MM.1S (cell line): ENCODE measurements at regions not wholly inside any gene's neighbourhood (a gene's known extent, or its start where the extent isn't known, plus 50 kb on each side); places are given as distances from the start of the nearest gene placed in this dataset.

Experiments used
- DNase-seq: peaks from one replicate; pipeline ENCODE4 v3.0.0-alpha.2; 2015
- H2AFZ ChIP-seq: fragments of 300-600 bp; sonication (generic); 2 replicates; pipeline ENCODE4 v1.6.0; 2016; ENCODE audit warnings: antibody characterized with exemption, low read length
- H3F3A ChIP-seq: fragments of 300-600 bp; sonication (generic); 2 replicates; pipeline ENCODE4 v1.6.1; 2016; ENCODE audit warnings: mild to moderate bottlenecking, antibody characterized with exemption, low read length, moderate library complexity, mixed read lengths; ENCODE audit not compliant: insufficient read depth
- H3K27ac ChIP-seq: fragments of 300-600 bp; sonication (generic); 2 replicates; pipeline ENCODE4 v1.5.1; 2016; ENCODE audit warnings: mild to moderate bottlenecking, low read length
- H3K27me3 ChIP-seq: fragments of 300-600 bp; sonication (generic); replicated peaks from 2 replicates; pipeline ENCODE4 v1.6.0; 2016; ENCODE audit warnings: low read length; ENCODE audit not compliant: insufficient read depth
- H3K36me3 ChIP-seq: fragments of 300-600 bp; sonication (generic); replicated peaks from 2 replicates; pipeline ENCODE4 v1.6.1; 2016; ENCODE audit warnings: mild to moderate bottlenecking, low read length, mixed read lengths; ENCODE audit not compliant: insufficient read depth
- H3K4me1 ChIP-seq: fragments of 300-600 bp; sonication (generic); 2 replicates; pipeline ENCODE4 v1.6.1; 2016; ENCODE audit warnings: low read length, mixed read lengths
- H3K4me2 ChIP-seq: fragments of 300-600 bp; sonication (generic); 2 replicates; pipeline ENCODE4 v1.6.0; 2016; ENCODE audit warnings: low read depth, low read length
- H3K4me3 ChIP-seq: fragments of 300-600 bp; sonication (generic); 2 replicates; pipeline ENCODE4 v1.5.1; 2016; ENCODE audit warnings: low read length, mixed read lengths
- H3K79me2 ChIP-seq: fragments of 300-600 bp; sonication (generic); 2 replicates; pipeline ENCODE4 v1.6.1; 2016; ENCODE audit warnings: mixed run types, low read length, mixed read lengths
- H3K9ac ChIP-seq: fragments of 300-600 bp; sonication (generic); 2 replicates; pipeline ENCODE4 v1.6.1; 2016; ENCODE audit warnings: low read length, mixed read lengths
- H3K9me2 ChIP-seq: fragments of 300-600 bp; sonication (generic); replicated peaks from 2 replicates; pipeline ENCODE4 v1.6.1; 2016; ENCODE audit warnings: mild to moderate bottlenecking, low read length, mixed read lengths; ENCODE audit not compliant: insufficient read depth
- H3K9me3 ChIP-seq: fragments of 300-600 bp; sonication (generic); replicated peaks from 2 replicates; pipeline ENCODE4 v1.6.1; 2016; ENCODE audit warnings: mild to moderate bottlenecking, low read length, mixed read lengths; ENCODE audit not compliant: insufficient read depth
- H4K20me1 ChIP-seq: fragments of 300-600 bp; sonication (generic); 2 replicates; pipeline ENCODE4 v1.6.1; 2016; ENCODE audit warnings: mild to moderate bottlenecking, low read length, moderate library complexity, mixed read lengths; ENCODE audit not compliant: insufficient read depth
- CTCF ChIP-seq: fragments of 300-600 bp; sonication (generic); IDR thresholded peaks from 2 replicates; pipeline ENCODE4 v1.5.1; 2016; ENCODE audit warnings: antibody characterized with exemption, low read length, mixed read lengths
- EZH2 ChIP-seq: fragments of 300-600 bp; sonication (generic); optimal IDR thresholded peaks from 2 replicates; pipeline ENCODE3; 2017; ENCODE audit warnings: low read depth, mild to moderate bottlenecking, antibody characterized with exemption, low read length, mixed read lengths
- EZH2phosphoT487 ChIP-seq: fragments of 300-600 bp; sonication (generic); IDR thresholded peaks from 2 replicates; pipeline ENCODE4 v1.6.1; 2018; ENCODE audit warnings: antibody characterized with exemption, low read length

- Histone ChIP-seq H3K4me2 (no peak overlapping the region), H3K9me2 (no peaks in the 10 kb centered on the region), H3K4me3 (no peak overlapping the region), H3K79me2 (no peaks in the 10 kb centered on the region), H2AFZ (no peak overlapping the region), H4K20me1 (no peaks in the 10 kb centered on the region), H3K9me3 (no peaks in the 10 kb centered on the region), H3F3A (no peaks in the 10 kb centered on the region), H3K9ac (no peak overlapping the region), H3K27me3 (no peaks in the 10 kb centered on the region), H3K4me1 (peaks cover 8% of the 10 kb centered on the region; the same call in 1 of the 2 replicates), H3K36me3 (no peaks in the 10 kb centered on the region), H3K27ac (no peak overlapping the region)
- DNase-seq, result no peak
- TF ChIP-seq EZH2 (no peak), CTCF (no peak)
These were observed 251.1 kb upstream of the NFE2L3 start for GRCh38 chr7:25900877-25901276.

- no peaks in the 10 kb centered on the region for H4K20me1 ChIP-seq
- H3K4me1 ChIP-seq, result 0 out of 2 replicates have a peak, but pooled peaks cover 11% of the 10 kb centered on the region
- TF ChIP-seq CTCF, result no peak
- TF ChIP-seq EZH2phosphoT487, result no peak
- no peak for TF ChIP-seq EZH2
- H3K36me3 ChIP-seq, result no peaks in the 10 kb centered on the region
- H3K79me2 ChIP-seq, result no peaks in the 10 kb centered on the region
- no peak overlapping the region for H3K4me3 ChIP-seq
- no peak overlapping the region for H3K27ac ChIP-seq
- no peaks in the 10 kb centered on the region for H3K27me3 ChIP-seq
- H3K4me2 ChIP-seq, result no peak overlapping the region
- no peak overlapping the region for H2AFZ ChIP-seq
- no peak for DNase-seq
- no peaks in the 10 kb centered on the region for H3K9me2 ChIP-seq
- no peaks in the 10 kb centered on the region for H3F3A ChIP-seq
- H3K9me3 ChIP-seq, result no peaks in the 10 kb centered on the region
- H3K9ac ChIP-seq, result no peak overlapping the region
These were observed 250.3 kb upstream of the NFE2L3 start for GRCh38 chr7:25901658-25902057.

- Histone ChIP-seq H3F3A (no peaks in the 10 kb centered on the region), H2AFZ (no peak overlapping the region), H3K9ac (no peak overlapping the region), H3K4me3 (no peak overlapping the region), H3K9me3 (no peaks in the 10 kb centered on the region), H4K20me1 (no peaks in the 10 kb centered on the region), H3K4me2 (no peak overlapping the region), H3K27ac (no peak overlapping the region), H3K4me1 (0 out of 2 replicates have a peak, but pooled peaks cover 7% of the 10 kb centered on the region), H3K79me2 (no peaks in the 10 kb centered on the region), H3K27me3 (no peaks in the 10 kb centered on the region), H3K36me3 (no peaks in the 10 kb centered on the region), H3K9me2 (no peaks in the 10 kb centered on the region)
- peak; percentile 25 for DNase-seq
- TF ChIP-seq EZH2, result no peak
- TF ChIP-seq CTCF, result no peak
- no peak for TF ChIP-seq EZH2phosphoT487
These were observed 246.0 kb upstream of the NFE2L3 start for GRCh38 chr7:25906003-25906402.
